ENCODE measurements at regions not wholly inside any gene's neighbourhood (a gene's known extent, or its start where the extent isn't known, plus 50 kb on each side); places are given as distances from the start of the nearest gene placed in this dataset.

- intact Hi-C loops (cut with DNase I), result no loop called here
- no peak for DNase-seq
Observed at GRCh38 chr3:86624192-86624591, 366.8 kb downstream of the VGLL3 start.

GRCh38 chr3:86618706-86619105 is 372.2 kb downstream of the VGLL3 start:
- intact Hi-C loops (cut with DNase I), result no loop called here
- no peak for DNase-seq

GRCh38 chr3:86605166-86605565 is 385.8 kb downstream of the VGLL3 start:
- intact Hi-C loops (cut with DNase I), result no loop called here
- no peak for DNase-seq

GRCh38 chr3:86595696-86596095 is 395.3 kb downstream of the VGLL3 start:
- intact Hi-C loops (cut with DNase I), result no loop called here

GRCh38 chr3:86594838-86595237 is 396.1 kb downstream of the VGLL3 start:
- no peak for DNase-seq
- intact Hi-C loops (cut with DNase I), result no loop called here

More at GRCh38 chr3:86595696-86596095, 395.3 kb downstream of the VGLL3 start:
- no peak for DNase-seq

GRCh38 chr3:86578071-86578470 is 412.9 kb downstream of the VGLL3 start:
- no peak for DNase-seq

GRCh38 chr3:86563400-86563970 is 427.5 kb downstream of the VGLL3 start:
- DNase-seq, result no peak
- intact Hi-C loops (cut with DNase I), result no loop called here

More at GRCh38 chr3:86578071-86578470, 412.9 kb downstream of the VGLL3 start:
- intact Hi-C loops (cut with DNase I), result no loop called here

GRCh38 chr3:86562090-86562489 is 428.9 kb downstream of the VGLL3 start:
- intact Hi-C loops (cut with DNase I), result no loop called here
- no peak for DNase-seq

- intact Hi-C loops (cut with DNase I), result no loop called here
- DNase-seq, result no peak
Observed at GRCh38 chr3:86561215-86561614, 429.7 kb downstream of the VGLL3 start.

GRCh38 chr3:86554383-86554782 is 436.6 kb downstream of the VGLL3 start:
- no peak for DNase-seq

GRCh38 chr3:86547692-86548091 is 443.3 kb downstream of the VGLL3 start:
- no peak for DNase-seq
- intact Hi-C loops (cut with DNase I), result no loop called here

More at GRCh38 chr3:86554383-86554782, 436.6 kb downstream of the VGLL3 start:
- intact Hi-C loops (cut with DNase I), result no loop called here

- intact Hi-C loops (cut with DNase I), result no loop called here
Observed at GRCh38 chr3:86537171-86537570, 453.8 kb downstream of the VGLL3 start.

GRCh38 chr3:86519819-86520218 is 471.1 kb downstream of the VGLL3 start:
- DNase-seq, result no peak
- intact Hi-C loops (cut with DNase I), result no loop called here

More at GRCh38 chr3:86537171-86537570, 453.8 kb downstream of the VGLL3 start:
- DNase-seq, result no peak

GRCh38 chr3:86481636-86482035 is 509.3 kb downstream of the VGLL3 start:
- DNase-seq, result no peak
- intact Hi-C loops (cut with DNase I), result no loop called here

- intact Hi-C loops (cut with DNase I), result no loop called here
- DNase-seq, result no peak
Observed at GRCh38 chr3:86481031-86481430, 509.9 kb downstream of the VGLL3 start.

- no peak for DNase-seq
- intact Hi-C loops (cut with DNase I), result no loop called here
Observed at GRCh38 chr3:86464180-86464579, 526.8 kb downstream of the VGLL3 start.

GRCh38 chr3:86451749-86452148 is 539.2 kb downstream of the VGLL3 start:
- no peak for DNase-seq
- intact Hi-C loops (cut with DNase I), result no loop called here

GRCh38 chr3:86438544-86438943 is 552.4 kb downstream of the VGLL3 start:
- no peak for DNase-seq
- intact Hi-C loops (cut with DNase I), result no loop called here

- no peak for DNase-seq
- intact Hi-C loops (cut with DNase I), result no loop called here
Observed at GRCh38 chr3:86427343-86427742, 563.6 kb downstream of the VGLL3 start.

- intact Hi-C loops (cut with DNase I), result no loop called here
- no peak for DNase-seq
Observed at GRCh38 chr3:86420990-86421739, 569.8 kb downstream of the VGLL3 start.

GRCh38 chr3:86418861-86419260 is 572.1 kb downstream of the VGLL3 start:
- DNase-seq, result no peak
- intact Hi-C loops (cut with DNase I), result no loop called here
